K562 (cell line): ENCODE measurements at regions not wholly inside any gene's neighbourhood (a gene's known extent, or its start where the extent isn't known, plus 50 kb on each side); places are given as distances from the start of the nearest gene placed in this dataset.

Experiments
- ATAC-seq: fragments of 200-7000 bp; cut with Tn5 transposase; 3 replicates; pipeline ENCODE4 v1.9.1; 2020; ENCODE audit warnings: moderate library complexity
- BruUV-seq: library from RNA; stranded (reverse); fragments of 400-500 nt; replicated peaks from 2 replicates; lab custom pipeline; 2021; lab: Mats Ljungman, UMichigan
- CTCF ChIA-PET: fragments of 300-600 bp; formaldehyde crosslinking; extraction: SDS; loops from one replicate; lab custom pipeline; 2021; ENCODE audit warnings: low intra/inter-chr PET ratio; lab: Yijun Ruan, JAX
- POLR2A ChIA-PET: fragments of 300-600, 350-650 bp; sonication (Branson Sonifier 250); formaldehyde crosslinking; extraction: SDS; loops from one replicate; lab custom pipeline; 2021; ENCODE audit warnings: antibody characterized with exemption, inconsistent platforms; lab: Yijun Ruan, JAX
- DNase-seq, 4 experiments: peaks; one replicate each; pipeline versions ENCODE4 v3.0.0 to v3.0.0-alpha.2; 2011 to 2018; ENCODE audit warnings: low spot score in 3 of 4, mixed read lengths in 3 of 4; ENCODE audit errors: extremely low read depth in 1 of 4
- FAIRE-seq: peaks from 2 replicates; lab custom pipeline; 2011; peaks lifted over from hg19 to GRCh38; lab: Jason Lieb, UNC
- H2AFZ ChIP-seq: 2 replicates; pipeline ENCODE4 v1.6.0; 2011; ENCODE audit warnings: low read depth, low read length, control low read depth, inconsistent platforms
- H3K27ac ChIP-seq: fragments of 200-600 bp; 3 replicates; pipeline ENCODE4 v1.8.0; 2011; ENCODE audit warnings: low read depth, mild to moderate bottlenecking, control low read depth, inconsistent platforms, low read length, moderate library complexity, mixed read lengths; ENCODE audit errors: extremely low read depth
- H3K27me3 ChIP-seq, 2 experiments: fragments of 300-600 bp in 1 of 2; 2 replicates in 1 of 2; 3 replicates in 1 of 2; pipeline versions ENCODE4 v1.6.0 to v1.8.0; 2011; ENCODE audit warnings: inconsistent platforms in 2 of 2, low read length in 2 of 2, mild to moderate bottlenecking in 1 of 2, mixed read lengths in 1 of 2, moderate library complexity in 1 of 2; ENCODE audit not compliant: control insufficient read depth in 2 of 2, insufficient read depth in 2 of 2
- H3K36me3 ChIP-seq: fragments of 300-600 bp; 3 replicates; pipeline ENCODE4 v1.8.0; 2011; ENCODE audit warnings: mild to moderate bottlenecking, low read length, inconsistent platforms; ENCODE audit not compliant: control insufficient read depth, insufficient read depth
- H3K4me1 ChIP-seq, 2 experiments: fragments of 200-600 bp in 1 of 2; replicated peaks in 1 of 2; 2 replicates in 1 of 2; 3 replicates in 1 of 2; pipeline versions ENCODE4 v1.5.1 to v1.8.0; 2011; ENCODE audit warnings: inconsistent platforms in 2 of 2, low read length in 2 of 2, mild to moderate bottlenecking in 1 of 2, mixed read lengths in 1 of 2, moderate library complexity in 1 of 2; ENCODE audit not compliant: control insufficient read depth in 2 of 2, insufficient read depth in 2 of 2
- H3K4me2 ChIP-seq: 2 replicates; pipeline ENCODE4 v1.6.1; 2011; ENCODE audit warnings: low read length, control low read depth, inconsistent platforms, mixed read lengths; ENCODE audit not compliant: insufficient read depth
- H3K4me3 ChIP-seq: fragments of 200-600 bp; sonication (generic), shearing (Covaris generic); 2 replicates; pipeline ENCODE4 v1.5.1; 2016; ENCODE audit warnings: control low read depth, inconsistent platforms
- H3K79me2 ChIP-seq: fragments of 200-600 bp; 3 replicates; pipeline ENCODE4 v1.8.0; 2011; ENCODE audit warnings: low read length, inconsistent platforms; ENCODE audit not compliant: control insufficient read depth, insufficient read depth
- H3K9ac ChIP-seq, 2 experiments: 2 replicates each; pipeline versions ENCODE4 v1.6.0 to v1.6.1; 2011; ENCODE audit warnings: low read depth in 2 of 2, low read length in 2 of 2, control low read depth in 1 of 2, inconsistent platforms in 1 of 2, mild to moderate bottlenecking in 1 of 2, mixed read lengths in 1 of 2; ENCODE audit not compliant: insufficient read depth in 1 of 2
- H3K9me1 ChIP-seq: one replicate; pipeline ENCODE4 v1.6.0; 2011; ENCODE audit warnings: inconsistent platforms, mild to moderate bottlenecking, low read length, moderate library complexity; ENCODE audit not compliant: control insufficient read depth, insufficient read depth
- H3K9me3 ChIP-seq: replicated peaks from 2 replicates; pipeline ENCODE4 v1.5.1; 2011; ENCODE audit warnings: low read depth, low read length, inconsistent platforms; ENCODE audit not compliant: control insufficient read depth, insufficient read depth
- H4K20me1 ChIP-seq: replicated peaks from 2 replicates; pipeline ENCODE4 v1.6.1; 2011; ENCODE audit warnings: low read length, inconsistent platforms, mixed read lengths; ENCODE audit not compliant: control insufficient read depth, insufficient read depth
- ASH1L ChIP-seq: fragments of 450-650 bp; IDR thresholded peaks from 2 replicates; pipeline ENCODE4 v1.6.1; 2018; ENCODE audit warnings: borderline replicate concordance, mild to moderate bottlenecking, low read depth; ENCODE audit not compliant: partially characterized antibody
- FOXJ2 ChIP-seq: fragments of 200-800 bp; sonication (Bioruptor generic); IDR thresholded peaks from 2 replicates; pipeline ENCODE4 v1.6.1; 2016; ENCODE audit warnings: missing genetic modification characterization, missing compliant biosample characterization
- FOXK1 ChIP-seq: sonication (generic); formaldehyde crosslinking; IDR thresholded peaks from 2 replicates; pipeline ENCODE4 v1.8.0; 2022; ENCODE audit warnings: missing genetic modification reagents, mild to moderate bottlenecking, borderline replicate concordance
- GMEB1 ChIP-seq: fragments of 250-450 bp; sonication (Bioruptor Pico); IDR thresholded peaks from 2 replicates; pipeline ENCODE4 v1.4.0; 2020; ENCODE audit warnings: mild to moderate bottlenecking
- NR2F6 ChIP-seq: fragments of 450-650 bp; formaldehyde crosslinking; IDR thresholded peaks from 2 replicates; pipeline ENCODE4 v1.4.0; 2020; ENCODE audit warnings: mild to moderate bottlenecking
- POU5F1 ChIP-seq: fragments of 150-350 bp; IDR thresholded peaks from 2 replicates; pipeline ENCODE4 v1.6.1; 2014; ENCODE audit warnings: borderline replicate concordance, low read length, low read depth, mild to moderate bottlenecking; ENCODE audit not compliant: partially characterized antibody
- THAP12 ChIP-seq: fragments of 250-450 bp; sonication (Bioruptor Pico); IDR thresholded peaks from 2 replicates; pipeline ENCODE4 v1.9.0; 2021; ENCODE audit warnings: mild to moderate bottlenecking, inconsistent platforms
- ZBTB5 ChIP-seq: fragments of 450-650 bp; IDR thresholded peaks from 2 replicates; pipeline ENCODE4 v1.6.1; 2017; ENCODE audit warnings: antibody characterized with exemption
- ZNF12 ChIP-seq: sonication (generic); formaldehyde crosslinking; IDR thresholded peaks from 2 replicates; pipeline ENCODE4 v1.4.0; 2020; ENCODE audit warnings: mild to moderate bottlenecking, missing genetic modification reagents
- ZNF444 ChIP-seq: fragments of 250-450 bp; sonication (Bioruptor Pico); IDR thresholded peaks from 2 replicates; pipeline ENCODE4 v1.4.0; 2020; ENCODE audit warnings: mild to moderate bottlenecking, moderate library complexity
- WGBS: fragments of 100-300 bp; shearing (Covaris generic); methylation state at CpG from one replicate; pipeline ENCODE4 v1.1.6; 2016; ENCODE audit warnings: low coverage, mixed read lengths; ENCODE audit not compliant: insufficient coverage; ENCODE audit errors: missing lambda C conversion rate; 5-methylcytosine and 5-hydroxymethylcytosine counted together
- in situ Hi-C: fragments of 300-500 bp; cut with MboI; formaldehyde crosslinking; loops from 4 replicates; pipeline ENCODE4 v1.15.0; 2018; ENCODE audit warnings: inconsistent platforms, mixed read lengths
- intact Hi-C: fragments of 100-400 bp; cut with micrococcal nuclease; formaldehyde crosslinking; loops from 2 replicates; pipeline ENCODE4 v1.14.2; 2022

- H3K4me2 ChIP-seq, result no peak overlapping the region
- H2AFZ ChIP-seq, result no peak overlapping the region
- H3K4me1 ChIP-seq, result no peaks in the 10 kb centered on the region
- FAIRE-seq, result no peak
- no peak overlapping the region for H3K9ac ChIP-seq
- no peaks in the 10 kb centered on the region for H3K27me3 ChIP-seq
- H3K27ac ChIP-seq, result no peak overlapping the region
- H3K36me3 ChIP-seq, result no peaks in the 10 kb centered on the region
- H3K9me3 ChIP-seq, result no peaks in the 10 kb centered on the region
- in situ Hi-C loops (no loop called here), intact Hi-C loops (loop anchor here (10.0 kb wide), 1 partner anchor 125 kb away; the partner anchor contains the start of genes LOC128125822 and PTP4A1)
- CTCF ChIA-PET, result no interaction called here
- DNase-seq, result no peak
- no TSS peak for BruUV-seq
- POLR2A ChIA-PET, result no interaction called here
- H3K4me3 ChIP-seq, result no peak overlapping the region
- 6% methylated on average over 1 of the region's 2 CpGs for WGBS
- TF ChIP-seq ZNF12 (CRISPR knock-in tag) (no peak), FOXJ2 (tag) (no peak)
- TF ChIP-seq, all 486 proteins: peak for 0
- Histone ChIP-seq H3K9me1 (no peaks in the 10 kb centered on the region), H4K20me1 (no peaks in the 10 kb centered on the region), H3K79me2 (no peaks in the 10 kb centered on the region)
- no peak for ATAC-seq
These were observed 122.6 kb upstream of the LOC128125822 start for GRCh38 chr6:63449714-63450113.

- no peaks in the 10 kb centered on the region for H3K36me3 ChIP-seq
- no peaks in the 10 kb centered on the region for H4K20me1 ChIP-seq
- intact Hi-C loops, result no loop called here
- H3K4me2 ChIP-seq, result no peak overlapping the region
- no peak overlapping the region for H2AFZ ChIP-seq
- no TSS peak for BruUV-seq
- DNase-seq, result no peak
- no peak for ATAC-seq
- no peaks in the 10 kb centered on the region for H3K9me3 ChIP-seq
- no peak overlapping the region for H3K4me3 ChIP-seq
- in situ Hi-C loops, result no loop called here
- H3K27ac ChIP-seq, result no peak overlapping the region
- H3K9ac ChIP-seq, result no peak overlapping the region
- POLR2A ChIA-PET, result no interaction called here
- no peaks in the 10 kb centered on the region for H3K79me2 ChIP-seq
- H3K27me3 ChIP-seq, result no peaks in the 10 kb centered on the region
- H3K9me1 ChIP-seq, result no peaks in the 10 kb centered on the region
- no peaks in the 10 kb centered on the region for H3K4me1 ChIP-seq
- no peak for FAIRE-seq
- CTCF ChIA-PET, result no interaction called here
- TF ChIP-seq ZNF444 (CRISPR knock-in tag) (no peak), FOXK1 (CRISPR knock-in tag) (no peak), THAP12 (CRISPR knock-in tag) (no peak), ZBTB5 (no peak), NR2F6 (no peak), POU5F1 (no peak), ASH1L (no peak), GMEB1 (no peak)
These were observed 121.0 kb upstream of the LOC128125822 start for GRCh38 chr6:63451238-63451637.
